AG08395 (cell line): ENCODE measurements at regions not wholly inside any gene's neighbourhood (a gene's known extent, or its start where the extent isn't known, plus 50 kb on each side); places are given as distances from the start of the nearest gene placed in this dataset.

Experiments
- DNase-seq: peaks from one replicate; pipeline ENCODE4 v3.0.0; 2012; ENCODE audit warnings: mixed read lengths, low spot score

- no peak for DNase-seq
Measured at GRCh38 chr5:54769746-54770145, 215.6 kb downstream of the ESM1 start.

GRCh38 chr5:54769072-54769471 is 216.3 kb downstream of the ESM1 start:
- no peak for DNase-seq

DNA sequence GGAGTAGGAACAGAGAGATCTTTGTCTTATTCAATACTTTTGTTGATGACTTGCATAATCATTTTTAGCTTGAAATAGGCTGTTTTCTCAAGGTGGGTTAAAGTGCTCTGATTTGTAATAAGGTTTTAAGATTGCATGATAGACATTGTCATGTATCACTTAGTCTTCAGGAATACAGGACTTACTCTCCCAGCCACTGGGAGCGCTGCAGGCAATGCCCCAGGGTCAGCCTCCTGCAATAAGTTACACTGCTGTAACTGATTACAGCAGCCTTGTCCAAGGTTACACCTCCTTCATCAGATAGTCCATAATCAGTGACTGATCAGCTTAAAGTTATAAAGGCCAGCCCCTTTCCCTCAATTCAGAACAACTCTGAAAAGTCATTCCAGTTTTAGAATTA is 218.6 kb downstream of the ESM1 start:
- no peak for DNase-seq

DNA sequence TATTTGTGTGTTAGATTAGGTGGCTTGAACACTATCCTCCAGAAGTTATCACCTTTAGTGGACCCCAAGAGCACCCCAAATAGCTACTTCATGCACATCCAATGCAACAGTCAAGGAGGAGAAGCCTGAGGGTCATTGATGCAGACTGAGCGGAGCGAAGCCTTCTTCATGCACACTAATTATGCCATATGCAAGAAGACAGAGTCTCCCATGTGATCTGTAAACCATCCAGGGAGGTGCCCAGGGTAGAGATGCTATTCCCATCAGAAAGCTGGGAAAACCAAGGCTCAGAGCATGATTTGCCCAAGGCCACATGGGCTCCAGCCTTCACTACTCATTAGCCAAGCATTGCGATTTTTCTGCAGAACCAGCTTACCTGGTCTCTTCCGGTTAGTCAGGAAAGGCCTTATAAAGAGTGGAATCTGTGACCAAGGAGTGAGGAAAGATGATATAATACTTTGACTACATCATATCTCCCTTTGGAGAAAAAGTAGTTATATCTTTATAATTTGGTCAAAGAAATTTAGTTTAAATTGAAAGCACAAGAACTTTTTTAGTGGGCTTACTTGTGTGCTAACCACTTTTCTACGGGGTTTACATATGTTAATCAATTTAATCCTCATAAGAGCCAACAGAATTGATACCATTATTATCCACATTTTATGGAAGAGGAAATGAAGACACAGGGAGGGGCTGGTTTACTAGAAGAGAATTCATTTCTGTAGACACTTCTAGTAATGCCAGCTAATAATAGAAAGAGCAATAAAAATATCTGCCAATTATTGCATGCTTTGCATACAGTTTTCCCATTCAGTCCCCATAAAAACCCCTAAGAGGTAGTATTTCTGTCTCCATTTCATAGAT is 220.0 kb downstream of the ESM1 start:
- no peak for DNase-seq

GRCh38 chr5:54764102-54765090 is 221.0 kb downstream of the ESM1 start:
- no peak for DNase-seq

GRCh38 chr5:54761213-54761701 is 224.1 kb downstream of the ESM1 start:
- DNase-seq: peak; percentile 71

- DNase-seq: no peak
Measured at GRCh38 chr5:54760182-54760935, 225.0 kb downstream of the ESM1 start.

- DNase-seq: peak; percentile 40
Measured at GRCh38 chr5:54758038-54758437, 227.4 kb downstream of the ESM1 start.

DNA sequence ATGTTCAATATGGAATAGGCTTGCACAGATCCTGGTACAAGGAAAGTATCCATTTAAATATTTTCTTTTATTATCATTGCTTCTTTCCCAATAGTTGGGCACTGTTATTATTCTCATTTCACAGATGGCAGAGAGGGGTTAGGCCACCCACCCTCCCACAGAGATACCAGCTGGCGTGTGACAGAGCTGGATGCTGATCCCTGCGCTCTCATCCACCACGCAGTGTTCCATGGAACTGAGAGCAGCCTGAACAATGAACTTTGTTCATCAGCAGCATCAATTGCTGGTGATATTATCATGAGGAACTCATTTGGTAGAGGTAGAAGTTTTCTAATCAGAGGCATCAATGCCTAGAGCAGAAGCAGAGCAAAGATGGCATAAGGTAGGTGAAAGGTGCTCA is 227.9 kb downstream of the ESM1 start:
- no peak for DNase-seq

DNA sequence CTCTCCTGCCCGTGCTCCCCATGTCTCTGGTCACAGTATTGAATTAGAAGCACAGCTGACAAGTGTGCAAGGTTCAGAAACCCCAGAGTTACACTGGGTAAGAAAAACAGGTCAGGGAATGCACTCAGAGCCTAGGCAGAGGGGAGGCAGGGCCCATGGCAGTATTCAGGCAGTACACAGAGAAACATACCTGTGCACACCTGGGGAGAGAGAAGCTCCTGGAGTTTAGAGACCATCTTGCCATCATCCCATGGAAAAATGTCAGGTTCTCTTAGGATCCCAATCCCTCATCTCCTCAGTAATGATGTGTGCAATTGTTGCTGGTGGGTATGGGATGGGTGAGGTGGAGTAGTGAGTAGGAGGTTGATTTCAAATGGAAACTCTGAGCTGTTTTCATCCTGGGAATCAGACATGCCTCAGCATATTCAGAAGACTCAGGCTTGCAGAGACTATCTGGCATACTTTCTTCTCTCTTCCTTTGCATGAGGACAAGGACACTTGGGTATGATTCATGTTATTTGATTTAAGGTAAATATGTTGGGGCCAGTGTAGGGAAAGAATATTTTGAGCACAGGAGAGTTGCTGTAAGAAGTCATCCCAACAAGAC is 228.5 kb downstream of the ESM1 start:
- DNase-seq: peak; percentile 20

DNA sequence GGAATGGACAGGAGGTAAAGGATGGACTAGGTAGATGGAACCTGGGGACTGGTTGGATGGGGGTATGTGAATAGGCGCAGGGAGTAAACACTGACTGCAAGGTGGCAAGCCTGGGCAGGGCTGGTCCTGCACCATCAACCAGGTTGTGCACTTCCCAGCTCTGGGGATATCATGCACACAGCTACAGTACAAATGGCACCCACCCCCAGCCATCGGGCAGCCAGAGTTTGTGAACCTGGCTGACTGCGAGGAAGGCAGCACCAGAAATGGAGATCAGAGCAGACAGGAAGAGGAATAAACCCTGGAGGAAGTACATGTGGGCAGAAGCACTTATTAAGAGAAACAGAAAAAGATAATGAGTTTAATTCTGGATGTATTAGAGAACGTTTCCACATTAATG is 229.1 kb downstream of the ESM1 start:
- DNase-seq: no peak

- no peak for DNase-seq
Measured at GRCh38 chr5:54754878-54755277, 230.5 kb downstream of the ESM1 start.

- DNase-seq: no peak
Measured at GRCh38 chr5:54754420-54754819, 231.0 kb downstream of the ESM1 start.

DNA sequence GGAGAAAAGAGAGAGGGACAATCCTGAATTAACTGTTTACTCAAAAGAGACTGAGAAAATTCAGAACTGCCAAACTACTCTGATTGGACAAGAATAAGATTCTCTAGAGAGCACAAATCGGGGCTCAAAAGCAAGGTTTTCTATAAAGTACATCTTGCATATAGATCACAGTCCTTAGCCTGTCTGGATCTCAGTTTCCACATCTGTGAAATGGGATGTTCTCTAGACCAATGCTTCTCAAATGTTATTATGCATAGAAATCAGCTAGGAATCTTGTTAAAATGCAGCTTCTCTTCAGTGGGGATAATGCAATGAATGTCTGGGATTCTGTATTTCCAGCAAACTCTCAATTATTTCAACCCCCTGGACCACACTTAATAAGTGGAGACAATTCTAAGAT is 231.6 kb downstream of the ESM1 start:
- no peak for DNase-seq

DNA sequence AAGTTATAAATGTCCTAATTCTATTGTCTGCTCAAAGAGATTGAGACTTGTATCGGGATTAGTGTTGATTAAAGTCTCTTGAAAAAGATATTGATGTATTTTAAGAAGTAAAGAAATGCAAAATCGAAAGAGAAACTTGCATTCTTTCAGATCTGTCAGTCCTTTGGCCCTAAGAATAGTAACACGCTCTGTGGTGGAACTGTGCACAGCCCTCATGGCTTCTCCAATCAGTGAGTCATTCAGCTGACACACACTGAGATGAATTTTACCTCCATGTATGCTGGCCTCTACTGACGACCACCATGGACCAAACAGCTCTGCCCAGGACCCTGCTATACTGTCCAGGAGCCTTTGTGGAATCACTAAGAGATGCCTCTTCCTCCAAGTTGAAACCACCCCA is 232.4 kb downstream of the ESM1 start:
- peak; percentile 57 for DNase-seq

- DNase-seq: no peak
Measured at GRCh38 chr5:54748527-54748926, 231.0 kb downstream of the SNX18 start.

GRCh38 chr5:54746777-54747398 is 229.3 kb downstream of the SNX18 start:
- DNase-seq: no peak

DNA sequence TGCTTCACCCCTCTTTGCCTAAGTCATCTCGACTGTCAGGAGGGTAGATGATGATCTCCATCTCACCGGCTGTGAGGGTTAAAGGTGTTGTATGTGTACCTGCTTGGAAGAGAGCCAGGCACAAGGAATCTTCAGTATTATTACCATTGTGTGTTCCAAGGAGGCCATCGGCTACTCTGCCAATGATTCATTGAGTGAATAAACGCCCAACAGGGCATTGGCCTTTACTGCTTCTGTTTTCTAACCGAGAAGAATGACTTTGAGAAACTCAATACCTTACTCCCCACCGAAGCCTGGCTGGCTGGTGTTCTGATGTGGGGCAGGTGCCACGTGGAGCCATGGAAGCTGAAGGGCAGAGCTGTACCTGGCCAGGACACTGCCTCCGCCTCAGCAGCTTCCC is 228.8 kb downstream of the SNX18 start:
- DNase-seq: no peak

DNA sequence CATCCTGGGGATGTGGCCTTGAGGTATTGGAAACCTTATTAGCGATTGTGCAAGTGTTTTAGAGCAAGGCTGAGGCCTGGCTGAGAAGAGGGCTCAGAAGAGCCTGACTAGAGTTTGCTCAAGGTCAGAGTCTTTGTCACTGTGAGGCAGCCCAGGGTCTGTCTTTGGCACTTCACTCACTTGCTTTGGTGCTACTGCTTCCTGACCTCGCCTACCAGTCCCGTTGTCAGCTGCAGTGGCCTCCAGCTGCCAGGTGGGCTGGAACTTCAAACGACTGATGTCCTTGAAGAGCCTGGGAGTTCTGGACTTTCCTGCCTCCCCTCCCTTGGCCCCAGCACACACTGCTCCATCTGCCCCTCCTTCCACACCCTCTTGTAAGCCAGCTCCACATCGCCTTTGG is 228.0 kb downstream of the SNX18 start:
- no peak for DNase-seq

- peak; percentile 79 for DNase-seq
Measured at GRCh38 chr5:54743997-54744788, 226.6 kb downstream of the SNX18 start.
